GM10248 (cell line): ENCODE measurements at regions not wholly inside any gene's neighbourhood (a gene's known extent, or its start where the extent isn't known, plus 50 kb on each side); places are given as distances from the start of the nearest gene placed in this dataset.
"Not testable (repeated sequence)": the region's sequence is repeated elsewhere in the genome, so short reads cannot be mapped to it uniquely, and the experiment has no call there.

Source experiments
- CTCF ChIA-PET: fragments of 300-600 bp; sonication (Branson Sonifier 250); formaldehyde crosslinking; extraction: SDS; loops from one replicate; lab custom pipeline; 2021; ENCODE audit warnings: antibody characterized with exemption; lab: Yijun Ruan, JAX
- POLR2A ChIA-PET: fragments of 350-650 bp; sonication (Branson Sonifier 250); formaldehyde crosslinking; extraction: SDS; loops from one replicate; lab custom pipeline; 2020; ENCODE audit warnings: antibody characterized with exemption; lab: Yijun Ruan, JAX
- DNase-seq: peaks from one replicate; pipeline ENCODE4 v3.0.0; 2012; ENCODE audit errors: extremely low spot score
- CTCF ChIP-seq: IDR thresholded peaks from 2 replicates; pipeline ENCODE4 v1.5.1; 2012; ENCODE audit warnings: mild to moderate bottlenecking, low read depth; ENCODE audit errors: extremely low read depth, missing control alignments, control extremely low read depth

DNA sequence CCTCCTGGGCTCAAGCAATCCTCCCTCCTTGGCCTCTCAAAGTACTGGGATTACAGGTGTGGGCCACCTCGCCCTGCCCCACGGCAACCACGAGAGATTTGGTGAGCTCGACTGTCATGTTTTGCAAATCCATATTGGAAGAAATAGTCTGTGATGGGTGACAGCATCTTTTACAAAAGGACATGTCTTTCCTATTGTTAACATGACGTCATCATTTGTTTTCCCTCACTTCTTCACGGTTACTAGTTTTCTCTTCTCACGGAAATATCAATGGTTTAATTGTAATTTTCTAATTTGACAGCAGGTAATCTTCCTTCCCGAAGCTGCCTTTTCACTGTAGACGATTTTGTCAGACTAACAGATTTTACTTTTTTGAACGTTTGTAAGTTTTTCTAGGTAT is 110.8 kb upstream of the GREM2 start:
- ChIA-PET CTCF (interaction anchor here (1.1 kb wide), 1 partner anchor 9 kb away, joined by 4 read pairs; no protein-coding TSS in a partner anchor), POLR2A (no interaction called here)
- no peak for DNase-seq
- TF ChIP-seq CTCF = no peak

DNA sequence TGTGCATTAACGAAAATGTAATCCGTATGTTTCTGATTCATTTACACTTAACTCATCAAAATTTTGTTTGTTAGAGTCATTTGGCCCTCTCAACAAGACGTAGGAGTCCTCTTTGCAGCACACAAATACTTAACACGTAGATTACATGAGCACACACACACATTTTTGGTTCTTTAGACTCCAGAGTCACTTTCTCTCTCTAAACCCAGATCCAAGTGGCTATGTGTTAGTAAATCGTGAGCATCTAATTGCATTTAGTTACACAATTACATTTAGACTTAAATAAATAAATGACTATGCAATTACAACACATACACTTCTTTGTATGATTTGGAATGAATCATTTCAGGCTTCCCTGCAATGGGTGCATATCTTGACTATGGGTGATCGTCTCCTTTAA is 109.0 kb upstream of the GREM2 start:
- no peak for TF ChIP-seq CTCF
- CTCF ChIA-PET = no interaction called here
- no peak for DNase-seq
- POLR2A ChIA-PET = no interaction called here

- TF ChIP-seq CTCF = no peak
- ChIA-PET CTCF (no interaction called here), POLR2A (no interaction called here)
- no peak for DNase-seq
These were observed 108.2 kb upstream of the GREM2 start for GRCh38 chr1:240719953-240720700.

- not testable (repeated sequence) for DNase-seq
- POLR2A ChIA-PET = interaction anchor here (0.7 kb wide), 1 partner anchor 1169 kb away, joined by 5 read pairs; no protein-coding TSS in a partner anchor
- CTCF ChIA-PET = interaction anchor here (0.7 to 2.8 kb wide), 2 partner anchors 14 to 15 kb away, joined by 3 to 8 read pairs; no protein-coding TSS in a partner anchor
These were observed 104.6 kb upstream of the GREM2 start for GRCh38 chr1:240716538-240716937.

DNA sequence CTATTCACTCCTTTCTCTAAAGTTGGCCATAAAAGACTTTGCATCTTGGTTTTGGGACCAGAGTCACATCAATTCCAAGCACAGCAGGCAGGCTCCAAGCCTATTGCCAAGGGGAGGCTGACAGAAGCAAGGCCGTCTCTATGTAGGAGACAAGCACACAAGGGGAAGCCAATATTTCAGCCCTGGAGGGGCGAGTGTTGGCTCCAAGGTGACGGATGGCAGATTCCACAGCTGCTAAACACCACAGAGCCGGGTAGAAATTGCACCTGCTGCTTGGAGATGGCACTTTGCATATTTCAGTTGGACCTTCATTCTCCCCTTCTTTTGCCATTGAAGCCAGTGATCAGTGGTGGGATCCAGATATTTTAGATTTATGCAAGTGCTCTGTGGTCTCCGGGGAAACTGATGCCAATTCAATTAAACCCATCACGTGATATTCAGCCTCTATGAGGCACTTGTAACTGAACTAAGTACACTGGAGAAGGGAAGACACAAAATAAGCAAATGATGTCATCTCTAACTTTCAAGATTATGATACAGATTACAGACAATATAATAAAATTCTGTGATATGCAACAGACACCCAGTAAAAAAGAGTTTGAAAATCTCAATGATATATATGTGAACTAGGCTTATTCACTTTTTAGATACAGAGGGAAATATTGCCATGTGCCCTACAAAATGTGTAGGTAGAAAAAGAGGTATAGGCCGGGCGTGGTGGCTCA is 102.8 kb upstream of the GREM2 start:
- CTCF ChIA-PET = interaction anchor here (2.8 kb wide), 1 partner anchor 17 kb away, joined by 8 read pairs; no protein-coding TSS in a partner anchor
- POLR2A ChIA-PET = no interaction called here
- no peak for TF ChIP-seq CTCF
- no peak for DNase-seq

DNA sequence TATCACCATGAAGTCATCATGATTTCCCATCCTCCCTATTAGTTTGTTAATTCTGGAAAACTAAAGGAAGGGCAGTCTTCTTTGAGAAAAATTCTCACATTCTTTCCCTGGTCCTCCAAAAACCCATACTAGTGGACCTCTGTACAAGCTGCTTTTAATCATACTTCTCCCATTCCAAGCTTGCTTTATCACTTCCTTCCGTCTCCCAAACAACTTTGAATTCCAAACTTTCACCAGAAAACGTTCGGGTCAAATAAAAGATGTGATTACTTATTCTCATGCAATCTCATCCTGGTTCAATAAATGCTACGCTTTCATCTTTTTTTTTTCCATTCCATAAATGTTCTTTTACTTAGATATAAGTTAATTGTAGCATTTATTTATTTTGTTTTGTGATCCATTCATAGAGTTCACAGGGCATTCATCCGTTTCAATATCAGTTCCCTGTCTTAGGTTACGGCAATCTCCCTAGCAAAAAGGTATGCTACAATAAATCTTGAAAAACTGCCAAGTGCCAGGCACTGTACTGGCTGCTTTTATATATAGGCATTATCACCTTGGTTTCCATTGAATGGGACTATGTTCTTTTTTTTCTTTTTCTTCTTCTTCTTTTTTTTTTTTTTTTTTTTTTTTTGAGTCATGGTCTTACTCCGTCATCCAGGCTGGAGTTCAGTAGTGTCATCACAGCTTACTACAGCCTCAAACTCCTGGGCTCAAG is 100.2 kb upstream of the GREM2 start:
- ChIA-PET CTCF (interaction anchor here (0.8 to 0.9 kb wide), 2 partner anchors 20 to 30 kb away, joined by 3 read pairs; no protein-coding TSS in a partner anchor), POLR2A (no interaction called here)
- no peak for TF ChIP-seq CTCF
- DNase-seq = no peak
